ENCODE measurements at regions not wholly inside any gene's neighbourhood (a gene's known extent, or its start where the extent isn't known, plus 50 kb on each side); places are given as distances from the start of the nearest gene placed in this dataset.

GRCh38 chr15:96703091-96703490 is 372.6 kb downstream of the NR2F2 start:
- no peak overlapping the region for H3K4me3 Mint-ChIP-seq (ENCODE audit: unreplicated experiment)
- intact Hi-C loops (cut with micrococcal nuclease; ENCODE audit: unreplicated experiment), result no loop called here
- H3K9me3 ChIP-seq, result no peaks in the 10 kb centered on the region
- H3K9me3 Mint-ChIP-seq (ENCODE audit: unreplicated experiment), result no peaks in the 10 kb centered on the region
- ChIA-PET CTCF (no interaction called here), POLR2A (no interaction called here)
- H3K36me3 Mint-ChIP-seq (ENCODE audit: insufficient read depth, unreplicated experiment), result no peaks in the 10 kb centered on the region
- TF ChIP-seq CTCF (IDR thresholded peaks at IDR 0.05; ENCODE audit: insufficient read depth in 1 of 2, low read depth in 1 of 2, low read length in 1 of 2, severe bottlenecking in 1 of 2, unreplicated experiment in 1 of 2), result no peak
- no peaks in the 10 kb centered on the region for H3K27me3 ChIP-seq (replicated peaks; ENCODE audit: control insufficient read depth, insufficient read depth, low read length)
- H3K4me1 Mint-ChIP-seq (ENCODE audit: low read depth, unreplicated experiment), result no peaks in the 10 kb centered on the region
- no peak overlapping the region for H3K4me3 ChIP-seq (ENCODE audit: low read depth, low read length)
- H3K27ac Mint-ChIP-seq (ENCODE audit: unreplicated experiment), result no peak overlapping the region
- H3K27me3 Mint-ChIP-seq (ENCODE audit: insufficient read depth, unreplicated experiment), result peaks cover 8% of the 10 kb centered on the region
- no TSS peak for BruUV-seq (replicated peaks)
- no peak for DNase-seq
- H3K36me3 ChIP-seq (ENCODE audit: control insufficient read depth, insufficient read depth, low read length), result no peaks in the 10 kb centered on the region
- H3K4me1 ChIP-seq, result no peaks in the 10 kb centered on the region

- no peak overlapping the region for H3K27ac Mint-ChIP-seq (ENCODE audit: unreplicated experiment)
- no peaks in the 10 kb centered on the region for H3K9me3 Mint-ChIP-seq (ENCODE audit: unreplicated experiment)
- no peak for DNase-seq
- H3K27me3 Mint-ChIP-seq (ENCODE audit: insufficient read depth, unreplicated experiment), result peaks cover 8% of the 10 kb centered on the region
- H3K27me3 ChIP-seq (replicated peaks; ENCODE audit: control insufficient read depth, insufficient read depth, low read length), result no peaks in the 10 kb centered on the region
- no peaks in the 10 kb centered on the region for H3K4me1 Mint-ChIP-seq (ENCODE audit: low read depth, unreplicated experiment)
- H3K4me1 ChIP-seq, result no peaks in the 10 kb centered on the region
- no peaks in the 10 kb centered on the region for H3K9me3 ChIP-seq
- H3K36me3 Mint-ChIP-seq (ENCODE audit: insufficient read depth, unreplicated experiment), result no peaks in the 10 kb centered on the region
- no TSS peak for BruUV-seq (replicated peaks)
- ChIA-PET POLR2A (no interaction called here), CTCF (no interaction called here)
- intact Hi-C loops (cut with micrococcal nuclease; ENCODE audit: unreplicated experiment), result no loop called here
- no peak for TF ChIP-seq CTCF (IDR thresholded peaks at IDR 0.05; ENCODE audit: insufficient read depth in 1 of 2, low read depth in 1 of 2, low read length in 1 of 2, severe bottlenecking in 1 of 2, unreplicated experiment in 1 of 2)
- H3K36me3 ChIP-seq (ENCODE audit: control insufficient read depth, insufficient read depth, low read length), result no peaks in the 10 kb centered on the region
- H3K4me3 ChIP-seq (ENCODE audit: low read depth, low read length), result no peak overlapping the region
- no peak overlapping the region for H3K4me3 Mint-ChIP-seq (ENCODE audit: unreplicated experiment)
Observed at GRCh38 chr15:96703794-96704550, 373.5 kb downstream of the NR2F2 start.

GRCh38 chr15:96716075-96716474 is 385.6 kb downstream of the NR2F2 start:
- Histone ChIP-seq H3K4me1 (no peaks in the 10 kb centered on the region), H3K4me3 (ENCODE audit: low read depth, low read length) (no peak overlapping the region), H3K9me3 (no peaks in the 10 kb centered on the region), H3K36me3 (ENCODE audit: control insufficient read depth, insufficient read depth, low read length) (no peaks in the 10 kb centered on the region), H3K27me3 (replicated peaks; ENCODE audit: control insufficient read depth, insufficient read depth, low read length) (no peaks in the 10 kb centered on the region)
- DNase-seq, result no peak
- TF ChIP-seq CTCF (IDR thresholded peaks at IDR 0.05; ENCODE audit: insufficient read depth in 1 of 2, low read depth in 1 of 2, low read length in 1 of 2, severe bottlenecking in 1 of 2, unreplicated experiment in 1 of 2), result no peak
- ChIA-PET POLR2A (no interaction called here), CTCF (no interaction called here)
- Mint-ChIP-seq H3K27ac (ENCODE audit: unreplicated experiment) (no peak overlapping the region), H3K9me3 (ENCODE audit: unreplicated experiment) (no peaks in the 10 kb centered on the region), H3K27me3 (ENCODE audit: insufficient read depth, unreplicated experiment) (peaks cover 15% of the 10 kb centered on the region), H3K4me3 (ENCODE audit: unreplicated experiment) (no peak overlapping the region), H3K4me1 (ENCODE audit: low read depth, unreplicated experiment) (no peaks in the 10 kb centered on the region), H3K36me3 (ENCODE audit: insufficient read depth, unreplicated experiment) (no peaks in the 10 kb centered on the region)
- intact Hi-C loops (cut with micrococcal nuclease; ENCODE audit: unreplicated experiment), result no loop called here
- BruUV-seq (replicated peaks), result no TSS peak
